Ishikawa (cell line): ENCODE measurements at regions not wholly inside any gene's neighbourhood (a gene's known extent, or its start where the extent isn't known, plus 50 kb on each side); places are given as distances from the start of the nearest gene placed in this dataset.

ENCODE experiments used
- CREB1 ChIP-seq: IDR thresholded peaks from 2 replicates; pipeline ENCODE4 v1.6.1; 2012; ENCODE audit warnings: low read depth
- EGR1 ChIP-seq: IDR thresholded peaks from 2 replicates; pipeline ENCODE4 v1.6.1; 2012
- EP300 ChIP-seq: IDR thresholded peaks from 2 replicates; pipeline ENCODE4 v1.6.1; 2012; ENCODE audit warnings: borderline replicate concordance
- FOXM1 ChIP-seq: IDR thresholded peaks from 2 replicates; pipeline ENCODE4 v1.6.1; 2012; ENCODE audit warnings: low read depth, borderline replicate concordance
- NFIC ChIP-seq: IDR thresholded peaks from 2 replicates; pipeline ENCODE4 v1.6.1; 2012
- RAD21 ChIP-seq: IDR thresholded peaks from 2 replicates; pipeline ENCODE4 v1.6.1; 2012; ENCODE audit warnings: low read depth
- TAF1 ChIP-seq: IDR thresholded peaks from 2 replicates; pipeline ENCODE4 v1.6.1; 2012; ENCODE audit warnings: low read depth, mild to moderate bottlenecking
- TCF12 ChIP-seq: IDR thresholded peaks from 2 replicates; pipeline ENCODE4 v1.6.1; 2012; ENCODE audit warnings: low read depth
- TEAD4 ChIP-seq: IDR thresholded peaks from 2 replicates; pipeline ENCODE4 v1.6.1; 2012
- YY1 ChIP-seq: IDR thresholded peaks from 2 replicates; pipeline ENCODE4 v1.6.1; 2012; ENCODE audit warnings: low read depth
- ZBTB7A ChIP-seq: IDR thresholded peaks from 2 replicates; pipeline ENCODE4 v1.6.1; 2012; ENCODE audit warnings: low read depth
- TF ChIP-seq, protein P1 (sequence below): IDR thresholded peaks from 2 replicates; pipeline ENCODE4 v1.6.1; 2012; ENCODE audit warnings: low read depth, mild to moderate bottlenecking
- TF ChIP-seq, protein P2 (sequence below): IDR thresholded peaks from 2 replicates; pipeline ENCODE4 v1.6.1; 2012
- TF ChIP-seq, protein P3 (sequence below): IDR thresholded peaks from 2 replicates; pipeline ENCODE4 v1.6.1; 2012

DNA sequence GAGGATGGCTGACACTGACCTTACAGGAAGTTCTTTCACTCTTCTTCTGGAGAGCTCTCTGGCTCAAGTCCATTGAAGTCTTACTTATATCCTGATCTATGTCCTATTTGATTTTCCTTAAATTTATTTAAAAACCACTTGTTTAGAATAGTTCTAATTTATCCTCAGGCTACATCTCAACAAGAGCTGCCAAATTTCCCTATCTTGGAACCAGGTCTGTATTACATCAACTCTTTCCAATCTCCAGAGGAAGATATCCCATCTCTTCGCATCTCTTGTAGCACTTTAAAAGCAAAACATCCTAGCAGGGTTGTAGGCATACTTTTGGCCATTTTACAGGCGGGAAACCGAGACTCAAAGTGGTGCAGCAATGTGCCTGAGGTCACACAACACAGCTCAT is 290.5 kb upstream of the TEX13C start:
- TF ChIP-seq YY1 (no peak), TCF12 (no peak), TEAD4 (no peak), FOXM1 (no peak), RAD21 (no peak), ZBTB7A (no peak), TAF1 (no peak), EGR1 (no peak), EP300 (no peak), NFIC (no peak), CREB1 (no peak)
- TF ChIP-seq, protein P1, sequence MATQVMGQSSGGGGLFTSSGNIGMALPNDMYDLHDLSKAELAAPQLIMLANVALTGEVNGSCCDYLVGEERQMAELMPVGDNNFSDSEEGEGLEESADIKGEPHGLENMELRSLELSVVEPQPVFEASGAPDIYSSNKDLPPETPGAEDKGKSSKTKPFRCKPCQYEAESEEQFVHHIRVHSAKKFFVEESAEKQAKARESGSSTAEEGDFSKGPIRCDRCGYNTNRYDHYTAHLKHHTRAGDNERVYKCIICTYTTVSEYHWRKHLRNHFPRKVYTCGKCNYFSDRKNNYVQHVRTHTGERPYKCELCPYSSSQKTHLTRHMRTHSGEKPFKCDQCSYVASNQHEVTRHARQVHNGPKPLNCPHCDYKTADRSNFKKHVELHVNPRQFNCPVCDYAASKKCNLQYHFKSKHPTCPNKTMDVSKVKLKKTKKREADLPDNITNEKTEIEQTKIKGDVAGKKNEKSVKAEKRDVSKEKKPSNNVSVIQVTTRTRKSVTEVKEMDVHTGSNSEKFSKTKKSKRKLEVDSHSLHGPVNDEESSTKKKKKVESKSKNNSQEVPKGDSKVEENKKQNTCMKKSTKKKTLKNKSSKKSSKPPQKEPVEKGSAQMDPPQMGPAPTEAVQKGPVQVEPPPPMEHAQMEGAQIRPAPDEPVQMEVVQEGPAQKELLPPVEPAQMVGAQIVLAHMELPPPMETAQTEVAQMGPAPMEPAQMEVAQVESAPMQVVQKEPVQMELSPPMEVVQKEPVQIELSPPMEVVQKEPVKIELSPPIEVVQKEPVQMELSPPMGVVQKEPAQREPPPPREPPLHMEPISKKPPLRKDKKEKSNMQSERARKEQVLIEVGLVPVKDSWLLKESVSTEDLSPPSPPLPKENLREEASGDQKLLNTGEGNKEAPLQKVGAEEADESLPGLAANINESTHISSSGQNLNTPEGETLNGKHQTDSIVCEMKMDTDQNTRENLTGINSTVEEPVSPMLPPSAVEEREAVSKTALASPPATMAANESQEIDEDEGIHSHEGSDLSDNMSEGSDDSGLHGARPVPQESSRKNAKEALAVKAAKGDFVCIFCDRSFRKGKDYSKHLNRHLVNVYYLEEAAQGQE: no peak
- TF ChIP-seq, protein P2, sequence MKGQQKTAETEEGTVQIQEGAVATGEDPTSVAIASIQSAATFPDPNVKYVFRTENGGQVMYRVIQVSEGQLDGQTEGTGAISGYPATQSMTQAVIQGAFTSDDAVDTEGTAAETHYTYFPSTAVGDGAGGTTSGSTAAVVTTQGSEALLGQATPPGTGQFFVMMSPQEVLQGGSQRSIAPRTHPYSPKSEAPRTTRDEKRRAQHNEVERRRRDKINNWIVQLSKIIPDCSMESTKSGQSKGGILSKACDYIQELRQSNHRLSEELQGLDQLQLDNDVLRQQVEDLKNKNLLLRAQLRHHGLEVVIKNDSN: no peak
- TF ChIP-seq, protein P3, sequence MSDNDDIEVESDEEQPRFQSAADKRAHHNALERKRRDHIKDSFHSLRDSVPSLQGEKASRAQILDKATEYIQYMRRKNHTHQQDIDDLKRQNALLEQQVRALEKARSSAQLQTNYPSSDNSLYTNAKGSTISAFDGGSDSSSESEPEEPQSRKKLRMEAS: no peak
